H1 (cell line): ENCODE measurements at regions not wholly inside any gene's neighbourhood (a gene's known extent, or its start where the extent isn't known, plus 50 kb on each side); places are given as distances from the start of the nearest gene placed in this dataset.

Experiments used
- BACH1 ChIP-seq: IDR thresholded peaks from 2 replicates; pipeline ENCODE4 v1.6.1; 2012; ENCODE audit warnings: low read length, improper control_type of control experiment
- CREB1 ChIP-seq: IDR thresholded peaks from 2 replicates; pipeline ENCODE4 v1.6.1; 2012; ENCODE audit warnings: inconsistent platforms
- CTBP2 ChIP-seq: IDR thresholded peaks from 2 replicates; pipeline ENCODE4 v1.7.0; 2011; ENCODE audit warnings: borderline replicate concordance, mild to moderate bottlenecking, moderate library complexity, mixed read lengths, low read length; ENCODE audit not compliant: insufficient read depth, insufficient read length
- EZH2 ChIP-seq: fragments of 200-600 bp; sonication (generic); IDR thresholded peaks from 2 replicates; pipeline ENCODE4 v1.7.1; 2012; ENCODE audit warnings: low read depth, mild to moderate bottlenecking, moderate library complexity, low read length, inconsistent platforms; ENCODE audit not compliant: severe bottlenecking
- NANOG ChIP-seq: IDR thresholded peaks from 2 replicates; pipeline ENCODE4 v1.6.1; 2011; ENCODE audit warnings: low read length, low read depth, mild to moderate bottlenecking, inconsistent platforms; ENCODE audit not compliant: insufficient read depth, poor library complexity, severe bottlenecking
- PHF8 ChIP-seq: fragments of 200-600 bp; sonication (generic); conservative IDR thresholded peaks from 2 replicates; pipeline ENCODE4 v1.7.1; 2012; ENCODE audit warnings: low read depth, mild to moderate bottlenecking, inconsistent platforms, low read length, moderate library complexity
- POLR2A ChIP-seq, 2 experiments: IDR thresholded peaks; 1 replicate in 1 of 2; 2 replicates in 1 of 2; pipeline ENCODE4 v1.6.1; 2011; ENCODE audit warnings: low read depth in 2 of 2, low read length in 2 of 2, mild to moderate bottlenecking in 2 of 2; ENCODE audit errors: control extremely low read depth in 1 of 2
- RAD21 ChIP-seq, 2 experiments: IDR thresholded peaks in 1 of 2; conservative IDR thresholded peaks in 1 of 2; 2 replicates each; pipeline ENCODE4 v1.6.1; 2011; ENCODE audit warnings: low read depth in 2 of 2, low read length in 2 of 2, improper control_type of control experiment in 1 of 2, inconsistent platforms in 1 of 2, mild to moderate bottlenecking in 1 of 2, moderate library complexity in 1 of 2
- SP1 ChIP-seq: IDR thresholded peaks from 2 replicates; pipeline ENCODE4 v1.6.1; 2011; ENCODE audit warnings: low read depth, low read length
- SP2 ChIP-seq: IDR thresholded peaks from 2 replicates; pipeline ENCODE4 v1.6.1; 2012; ENCODE audit warnings: mild to moderate bottlenecking, low read length, inconsistent platforms
- TF ChIP-seq, protein P1 (sequence below): fragments of 300-600 bp; sonication (generic); IDR thresholded peaks from 2 replicates; pipeline ENCODE4 v1.7.1; 2012; ENCODE audit warnings: low read length, moderate library complexity, mild to moderate bottlenecking, inconsistent platforms; ENCODE audit not compliant: insufficient replicate concordance

DNA sequence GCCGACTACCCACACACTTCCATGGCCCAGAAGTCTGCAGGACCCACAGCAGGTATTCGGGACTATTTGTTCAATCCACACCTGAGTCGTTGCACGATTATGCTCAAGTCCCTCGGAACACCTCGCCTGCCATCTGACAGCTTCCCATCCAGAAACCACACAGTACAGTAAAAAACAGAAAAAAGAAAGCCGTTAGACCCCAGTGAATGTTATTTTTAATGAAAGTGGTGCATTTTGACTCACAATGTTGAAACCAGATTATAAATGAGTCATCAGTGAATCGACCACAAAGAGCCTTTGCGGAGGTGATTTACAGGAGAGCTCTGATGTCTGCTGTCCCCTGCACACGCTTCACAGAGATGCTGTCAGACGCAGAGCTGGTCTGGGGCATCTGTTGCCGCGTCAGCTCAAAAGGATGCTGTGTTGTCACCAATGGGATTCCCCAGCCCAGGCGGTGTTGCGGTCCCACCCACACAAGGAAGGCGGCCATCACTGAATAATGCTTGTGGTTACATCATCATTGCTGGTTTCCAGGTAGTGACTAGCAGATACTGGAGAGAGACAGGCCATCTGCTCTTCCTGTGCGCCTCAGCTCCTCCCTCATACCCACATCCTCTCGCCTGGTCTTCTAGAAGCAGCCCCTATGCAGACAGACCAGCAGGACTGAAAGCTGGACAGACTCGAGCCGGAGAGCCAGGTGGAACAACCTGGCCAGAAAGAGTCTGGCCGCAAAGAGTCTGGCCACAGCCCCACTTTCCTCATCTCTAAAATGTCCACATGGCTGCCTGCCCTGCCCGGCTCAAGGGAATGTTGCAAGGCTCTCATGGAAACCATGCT, 116.8 kb downstream of the TOMM20 start (continued):
- TF ChIP-seq, protein P1, sequence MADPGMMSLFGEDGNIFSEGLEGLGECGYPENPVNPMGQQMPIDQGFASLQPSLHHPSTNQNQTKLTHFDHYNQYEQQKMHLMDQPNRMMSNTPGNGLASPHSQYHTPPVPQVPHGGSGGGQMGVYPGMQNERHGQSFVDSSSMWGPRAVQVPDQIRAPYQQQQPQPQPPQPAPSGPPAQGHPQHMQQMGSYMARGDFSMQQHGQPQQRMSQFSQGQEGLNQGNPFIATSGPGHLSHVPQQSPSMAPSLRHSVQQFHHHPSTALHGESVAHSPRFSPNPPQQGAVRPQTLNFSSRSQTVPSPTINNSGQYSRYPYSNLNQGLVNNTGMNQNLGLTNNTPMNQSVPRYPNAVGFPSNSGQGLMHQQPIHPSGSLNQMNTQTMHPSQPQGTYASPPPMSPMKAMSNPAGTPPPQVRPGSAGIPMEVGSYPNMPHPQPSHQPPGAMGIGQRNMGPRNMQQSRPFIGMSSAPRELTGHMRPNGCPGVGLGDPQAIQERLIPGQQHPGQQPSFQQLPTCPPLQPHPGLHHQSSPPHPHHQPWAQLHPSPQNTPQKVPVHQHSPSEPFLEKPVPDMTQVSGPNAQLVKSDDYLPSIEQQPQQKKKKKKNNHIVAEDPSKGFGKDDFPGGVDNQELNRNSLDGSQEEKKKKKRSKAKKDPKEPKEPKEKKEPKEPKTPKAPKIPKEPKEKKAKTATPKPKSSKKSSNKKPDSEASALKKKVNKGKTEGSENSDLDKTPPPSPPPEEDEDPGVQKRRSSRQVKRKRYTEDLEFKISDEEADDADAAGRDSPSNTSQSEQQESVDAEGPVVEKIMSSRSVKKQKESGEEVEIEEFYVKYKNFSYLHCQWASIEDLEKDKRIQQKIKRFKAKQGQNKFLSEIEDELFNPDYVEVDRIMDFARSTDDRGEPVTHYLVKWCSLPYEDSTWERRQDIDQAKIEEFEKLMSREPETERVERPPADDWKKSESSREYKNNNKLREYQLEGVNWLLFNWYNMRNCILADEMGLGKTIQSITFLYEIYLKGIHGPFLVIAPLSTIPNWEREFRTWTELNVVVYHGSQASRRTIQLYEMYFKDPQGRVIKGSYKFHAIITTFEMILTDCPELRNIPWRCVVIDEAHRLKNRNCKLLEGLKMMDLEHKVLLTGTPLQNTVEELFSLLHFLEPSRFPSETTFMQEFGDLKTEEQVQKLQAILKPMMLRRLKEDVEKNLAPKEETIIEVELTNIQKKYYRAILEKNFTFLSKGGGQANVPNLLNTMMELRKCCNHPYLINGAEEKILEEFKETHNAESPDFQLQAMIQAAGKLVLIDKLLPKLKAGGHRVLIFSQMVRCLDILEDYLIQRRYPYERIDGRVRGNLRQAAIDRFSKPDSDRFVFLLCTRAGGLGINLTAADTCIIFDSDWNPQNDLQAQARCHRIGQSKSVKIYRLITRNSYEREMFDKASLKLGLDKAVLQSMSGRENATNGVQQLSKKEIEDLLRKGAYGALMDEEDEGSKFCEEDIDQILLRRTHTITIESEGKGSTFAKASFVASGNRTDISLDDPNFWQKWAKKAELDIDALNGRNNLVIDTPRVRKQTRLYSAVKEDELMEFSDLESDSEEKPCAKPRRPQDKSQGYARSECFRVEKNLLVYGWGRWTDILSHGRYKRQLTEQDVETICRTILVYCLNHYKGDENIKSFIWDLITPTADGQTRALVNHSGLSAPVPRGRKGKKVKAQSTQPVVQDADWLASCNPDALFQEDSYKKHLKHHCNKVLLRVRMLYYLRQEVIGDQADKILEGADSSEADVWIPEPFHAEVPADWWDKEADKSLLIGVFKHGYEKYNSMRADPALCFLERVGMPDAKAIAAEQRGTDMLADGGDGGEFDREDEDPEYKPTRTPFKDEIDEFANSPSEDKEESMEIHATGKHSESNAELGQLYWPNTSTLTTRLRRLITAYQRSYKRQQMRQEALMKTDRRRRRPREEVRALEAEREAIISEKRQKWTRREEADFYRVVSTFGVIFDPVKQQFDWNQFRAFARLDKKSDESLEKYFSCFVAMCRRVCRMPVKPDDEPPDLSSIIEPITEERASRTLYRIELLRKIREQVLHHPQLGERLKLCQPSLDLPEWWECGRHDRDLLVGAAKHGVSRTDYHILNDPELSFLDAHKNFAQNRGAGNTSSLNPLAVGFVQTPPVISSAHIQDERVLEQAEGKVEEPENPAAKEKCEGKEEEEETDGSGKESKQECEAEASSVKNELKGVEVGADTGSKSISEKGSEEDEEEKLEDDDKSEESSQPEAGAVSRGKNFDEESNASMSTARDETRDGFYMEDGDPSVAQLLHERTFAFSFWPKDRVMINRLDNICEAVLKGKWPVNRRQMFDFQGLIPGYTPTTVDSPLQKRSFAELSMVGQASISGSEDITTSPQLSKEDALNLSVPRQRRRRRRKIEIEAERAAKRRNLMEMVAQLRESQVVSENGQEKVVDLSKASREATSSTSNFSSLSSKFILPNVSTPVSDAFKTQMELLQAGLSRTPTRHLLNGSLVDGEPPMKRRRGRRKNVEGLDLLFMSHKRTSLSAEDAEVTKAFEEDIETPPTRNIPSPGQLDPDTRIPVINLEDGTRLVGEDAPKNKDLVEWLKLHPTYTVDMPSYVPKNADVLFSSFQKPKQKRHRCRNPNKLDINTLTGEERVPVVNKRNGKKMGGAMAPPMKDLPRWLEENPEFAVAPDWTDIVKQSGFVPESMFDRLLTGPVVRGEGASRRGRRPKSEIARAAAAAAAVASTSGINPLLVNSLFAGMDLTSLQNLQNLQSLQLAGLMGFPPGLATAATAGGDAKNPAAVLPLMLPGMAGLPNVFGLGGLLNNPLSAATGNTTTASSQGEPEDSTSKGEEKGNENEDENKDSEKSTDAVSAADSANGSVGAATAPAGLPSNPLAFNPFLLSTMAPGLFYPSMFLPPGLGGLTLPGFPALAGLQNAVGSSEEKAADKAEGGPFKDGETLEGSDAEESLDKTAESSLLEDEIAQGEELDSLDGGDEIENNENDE, result no peak
- no peak for TF ChIP-seq BACH1
- TF ChIP-seq RAD21 (IDR thresholded peaks at IDR 0.05 in 1 of 2, conservative IDR thresholded peaks at IDR 0.05 in 1 of 2; ENCODE audit: low read depth in 2 of 2, low read length in 2 of 2), result no peak
- TF ChIP-seq POLR2A (IDR thresholded peaks at IDR 0.05; ENCODE audit: control extremely low read depth in 1 of 2, low read depth in 2 of 2, low read length in 2 of 2), result no peak
- no peak for TF ChIP-seq EZH2
- no peak for TF ChIP-seq CREB1
- no peak for TF ChIP-seq NANOG
- no peak for TF ChIP-seq SP2
- TF ChIP-seq SP1, result no peak
- no peak for TF ChIP-seq PHF8
- no peak for TF ChIP-seq CTBP2
